Esophagus squamous epithelium (tissue), 4 donors: ENCODE measurements at regions not wholly inside any gene's neighbourhood (a gene's known extent, or its start where the extent isn't known, plus 50 kb on each side); places are given as distances from the start of the nearest gene placed in this dataset.

Experiments
- CTCF ChIP-seq, 6 experiments: fragments of 450-650 bp in 4 of 6; fragments of 200-600 bp in 2 of 6; sonication (generic) in 2 of 6; IDR thresholded peaks; one replicate each; pipeline ENCODE4 v1.5.1; 2016 to 2019; ENCODE audit warnings: antibody characterized with exemption in 6 of 6, mild to moderate bottlenecking in 4 of 6, moderate library complexity in 4 of 6
- POLR2A ChIP-seq, 4 donors: fragments of 450-650 bp; IDR thresholded peaks; one replicate each; pipeline ENCODE4 v1.6.1; 2017; ENCODE audit warnings: antibody characterized with exemption in 4 of 4, mild to moderate bottlenecking in 4 of 4, moderate library complexity in 3 of 4

- no peak for TF ChIP-seq CTCF (IDR thresholded peaks at IDR 0.05)
- TF ChIP-seq POLR2A (IDR thresholded peaks at IDR 0.05), result no peak
Measured at GRCh38 chr7:153099235-153099634, 339.7 kb downstream of the ACTR3B start.
